EH (cell line): ENCODE measurements at regions not wholly inside any gene's neighbourhood (a gene's known extent, or its start where the extent isn't known, plus 50 kb on each side); places are given as distances from the start of the nearest gene placed in this dataset.
A peak's percentile ranks its signal among the peaks of the same experiment; 100 is the strongest.
"Not testable (repeated sequence)": the region's sequence is repeated elsewhere in the genome, so short reads cannot be mapped to it uniquely, and the experiment has no call there.

ENCODE experiments used
- DNase-seq: peaks from one replicate; pipeline ENCODE4 v3.0.0-alpha.2; 2015; ENCODE audit warnings: low read depth

- DNase-seq: peak; percentile 74
Observed at GRCh38 chr4:159410076-159410777, 307.3 kb downstream of the RAPGEF2 start.

- DNase-seq: no peak
Observed at GRCh38 chr4:159410891-159411290, 308.0 kb downstream of the RAPGEF2 start.

DNA sequence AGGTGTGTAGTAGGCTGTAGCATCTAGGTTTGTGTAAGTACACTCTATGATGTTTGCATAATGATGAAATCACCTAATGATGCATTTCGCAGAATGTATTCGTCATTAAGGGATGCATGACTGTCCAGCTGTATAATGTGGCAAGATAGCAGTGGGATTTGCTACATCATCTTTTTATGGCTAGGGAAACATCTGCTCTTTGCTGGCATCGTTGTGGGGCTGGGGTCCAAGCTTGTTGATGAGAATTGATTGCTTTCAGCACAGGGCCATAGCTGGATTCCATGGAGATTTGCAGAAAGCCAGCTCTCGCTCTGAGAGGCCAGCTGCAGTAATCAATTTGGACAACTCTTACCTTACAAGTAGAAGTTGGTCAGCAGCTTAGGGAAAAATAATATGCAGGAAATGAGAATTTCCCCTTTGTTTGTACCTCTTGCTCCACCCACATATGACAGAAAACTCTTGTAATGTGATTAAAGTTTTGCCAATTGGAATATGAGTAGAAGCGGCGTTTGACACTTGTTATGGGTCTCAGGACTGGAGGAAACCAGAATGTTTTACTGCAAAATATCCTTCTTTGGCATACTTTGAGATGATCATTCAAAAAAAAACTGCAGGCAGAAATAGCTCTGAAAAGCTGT is 310.5 kb downstream of the RAPGEF2 start:
- no peak for DNase-seq

GRCh38 chr4:159414305-159414704 is 311.4 kb downstream of the RAPGEF2 start:
- DNase-seq: no peak

DNA sequence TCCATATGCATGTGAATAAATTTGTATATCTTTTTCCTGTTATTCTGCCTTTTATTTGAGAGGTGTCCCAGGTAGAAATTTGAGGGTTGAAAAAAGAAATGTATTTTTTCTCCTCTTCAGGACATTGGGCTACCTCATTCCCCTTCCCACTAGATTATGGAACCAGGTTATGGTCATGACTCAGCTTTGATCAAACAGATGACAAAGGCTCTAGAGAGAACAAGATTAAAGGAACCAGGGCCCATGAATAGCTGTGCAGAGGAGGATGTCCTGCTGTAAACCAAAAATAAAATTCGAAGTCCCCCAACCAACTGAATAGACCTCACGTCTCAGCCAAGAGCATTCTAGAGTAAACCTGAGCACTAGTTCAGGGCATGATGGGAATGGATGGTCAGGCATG is 313.2 kb downstream of the RAPGEF2 start:
- no peak for DNase-seq

GRCh38 chr4:159416996-159417395 is 314.1 kb downstream of the RAPGEF2 start:
- DNase-seq: no peak

DNA sequence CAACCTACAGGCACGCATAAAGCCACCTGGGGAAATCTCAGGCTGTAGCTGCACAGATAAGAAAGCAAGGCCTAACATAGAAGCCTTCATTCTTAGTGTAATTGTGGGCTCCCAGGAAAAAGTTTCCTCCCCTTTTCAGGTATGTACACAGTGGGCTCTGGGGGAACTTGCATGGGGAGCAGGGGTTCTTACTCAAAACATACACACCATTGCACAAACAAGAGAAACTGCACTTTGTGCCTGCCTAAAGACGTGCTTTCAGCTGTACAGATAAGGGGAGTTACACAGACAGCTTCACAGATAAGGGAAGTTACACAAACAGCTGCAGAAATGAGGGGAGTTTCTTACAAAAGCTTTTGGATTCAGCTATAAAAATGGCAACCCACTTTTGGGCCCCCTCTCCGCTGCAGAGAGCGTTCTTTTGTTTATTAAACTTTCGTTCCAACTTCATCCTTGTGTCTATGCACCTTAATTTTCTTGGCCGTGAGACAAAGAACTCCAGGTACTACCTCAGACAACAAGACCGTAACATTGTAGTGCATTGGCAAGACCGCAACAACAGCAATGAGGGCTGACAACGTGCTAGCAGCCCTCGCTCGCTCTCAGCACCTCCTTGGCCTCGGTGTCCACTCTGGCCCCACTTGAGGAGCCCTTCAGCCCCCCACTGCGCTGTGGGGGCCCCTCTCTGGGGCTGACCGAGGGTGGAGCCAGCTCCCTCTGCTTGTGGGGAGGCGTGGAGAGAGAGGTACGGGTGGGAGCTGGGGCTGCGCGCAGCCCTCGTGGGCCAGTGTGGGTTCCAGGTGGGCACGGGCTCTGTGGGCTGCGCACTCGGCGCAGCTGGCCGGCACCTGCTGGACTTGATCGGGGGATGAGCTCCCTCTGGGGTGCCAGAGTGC is 317.5 kb downstream of the RAPGEF2 start:
- no peak for DNase-seq

- not testable (repeated sequence) for DNase-seq
Observed at GRCh38 chr4:159421058-159421419, 318.2 kb downstream of the RAPGEF2 start.

GRCh38 chr4:159422019-159422418 is 319.1 kb downstream of the RAPGEF2 start:
- no peak for DNase-seq

- no peak for DNase-seq
Observed at GRCh38 chr4:159422626-159423025, 319.7 kb downstream of the RAPGEF2 start.

DNA sequence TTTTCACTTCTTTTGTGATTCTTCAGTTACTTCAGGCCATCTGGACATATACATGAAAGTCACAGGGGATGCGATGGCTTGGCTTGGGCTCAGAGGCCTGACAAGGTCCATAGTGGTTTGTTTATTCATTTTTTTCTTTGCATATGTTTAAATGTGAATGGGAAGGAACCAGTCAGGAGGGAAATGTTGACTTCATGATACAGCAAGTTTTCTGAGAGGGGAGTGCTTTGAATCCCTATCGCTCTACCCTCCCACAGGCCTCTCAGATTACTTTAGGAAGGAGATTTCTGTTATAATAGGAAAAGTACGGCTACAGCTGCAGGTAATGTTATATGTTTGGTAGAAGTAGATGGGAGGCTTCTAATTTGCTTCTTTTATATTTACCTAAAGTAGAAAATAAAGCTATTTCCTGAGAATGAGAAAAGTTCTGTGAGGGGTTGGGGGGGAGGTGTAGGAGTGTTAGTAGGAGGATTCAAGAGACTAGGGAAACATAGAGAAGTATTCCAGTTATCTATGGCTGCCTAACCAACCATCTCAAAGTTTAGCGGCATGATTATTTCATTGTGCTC is 322.9 kb downstream of the RAPGEF2 start:
- DNase-seq: no peak

- no peak for DNase-seq
Observed at GRCh38 chr4:159428293-159428692, 325.4 kb downstream of the RAPGEF2 start.

- DNase-seq: no peak
Observed at GRCh38 chr4:159428975-159429692, 326.3 kb downstream of the RAPGEF2 start.

DNA sequence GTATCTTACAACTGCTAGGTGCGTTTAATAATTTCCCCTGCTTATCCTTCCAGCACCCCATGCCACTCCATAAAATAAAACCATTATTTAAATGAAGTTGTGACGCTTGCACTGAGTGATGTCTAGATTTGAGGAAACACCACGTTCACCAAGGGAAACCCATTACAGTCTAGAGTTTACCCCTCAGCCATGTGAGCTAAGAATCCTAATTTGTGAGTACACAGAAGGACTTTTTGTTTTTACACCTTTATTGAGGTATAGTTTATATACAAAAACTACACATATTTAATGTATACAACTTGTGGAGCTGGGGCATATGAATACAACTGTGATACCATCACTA is 326.8 kb downstream of the RAPGEF2 start:
- no peak for DNase-seq

- DNase-seq: no peak
Observed at GRCh38 chr4:159430896-159431295, 328.0 kb downstream of the RAPGEF2 start.

DNA sequence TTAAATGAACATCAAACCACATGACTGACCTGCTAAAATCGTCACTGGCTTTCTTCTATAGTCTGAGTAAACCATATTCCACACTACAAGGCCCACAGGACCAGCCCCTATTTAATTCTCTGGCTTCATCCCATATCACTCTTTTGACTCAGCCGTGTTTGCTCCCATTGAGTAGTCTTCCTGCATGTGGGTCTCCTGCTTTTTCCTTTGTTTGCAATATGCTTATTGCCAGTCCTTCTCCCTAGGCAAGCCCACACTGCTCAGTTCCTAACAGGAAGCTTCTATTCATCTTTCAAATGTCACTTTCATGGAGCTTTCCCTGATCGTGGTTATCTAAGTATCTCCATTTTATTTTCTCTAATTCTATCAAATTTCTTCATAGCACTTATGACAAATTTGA is 329.6 kb downstream of the RAPGEF2 start:
- no peak for DNase-seq

DNA sequence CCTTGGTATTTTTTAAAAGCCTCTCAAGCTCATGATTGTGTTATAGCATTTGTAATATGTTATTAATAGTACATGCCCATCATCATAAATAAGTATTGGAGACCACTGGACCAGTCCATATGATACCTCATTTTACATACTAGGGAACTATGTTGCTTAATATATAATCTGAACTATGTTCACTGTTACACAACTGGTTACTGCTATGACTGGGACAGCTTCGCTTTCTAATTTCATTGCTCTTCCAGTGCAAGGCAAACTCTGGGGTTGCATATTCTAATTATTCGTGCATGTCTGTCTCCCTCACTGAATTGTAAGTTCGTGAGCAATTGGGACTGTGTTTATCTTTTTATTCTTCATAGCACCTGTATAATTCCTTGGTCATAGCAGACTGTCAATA is 330.5 kb downstream of the RAPGEF2 start:
- no peak for DNase-seq

DNA sequence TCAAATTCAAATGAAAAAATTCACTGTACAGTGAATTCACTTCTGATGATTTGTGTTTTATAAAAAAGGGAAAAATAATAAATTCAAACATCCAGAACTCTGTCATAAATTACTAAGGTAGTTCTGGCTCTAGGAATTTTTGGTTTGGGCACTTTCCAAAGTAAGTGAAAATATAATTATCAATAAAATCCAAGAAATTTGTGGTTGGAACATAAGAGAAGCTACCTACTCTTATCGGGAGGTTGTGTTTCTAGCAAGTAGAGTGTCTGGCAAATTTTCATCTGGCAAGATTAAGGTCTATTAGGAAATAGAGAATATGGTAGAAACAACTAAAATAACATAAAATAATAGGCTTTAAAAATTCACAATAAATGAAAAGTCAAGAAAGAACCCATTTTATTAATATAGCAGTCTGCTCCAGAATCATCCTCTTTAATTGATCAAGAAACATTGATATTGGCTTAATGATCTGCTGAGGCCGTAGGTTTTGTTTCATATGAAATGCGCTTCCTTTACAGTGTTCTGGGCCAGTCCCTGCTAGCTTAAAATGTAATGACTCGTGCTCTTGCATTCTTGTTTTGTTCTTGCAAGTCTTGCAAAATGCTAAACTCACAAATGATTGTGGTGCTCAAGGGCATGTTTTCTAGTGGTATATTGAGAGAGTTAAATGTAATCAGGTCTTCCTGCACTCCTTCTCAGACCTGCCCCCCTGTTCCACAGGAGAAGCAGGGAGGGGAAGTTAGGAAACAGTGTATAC is 331.4 kb downstream of the RAPGEF2 start:
- peak; percentile 85 for DNase-seq

- DNase-seq: no peak
Observed at GRCh38 chr4:159434871-159435241, 332.0 kb downstream of the RAPGEF2 start.

GRCh38 chr4:159435561-159436023 is 332.7 kb downstream of the RAPGEF2 start:
- peak; percentile 81 for DNase-seq

- peak; percentile 7 for DNase-seq
Observed at GRCh38 chr4:159443975-159444374, 341.1 kb downstream of the RAPGEF2 start.
